PFSK-1 (cell line): ENCODE measurements at regions not wholly inside any gene's neighbourhood (a gene's known extent, or its start where the extent isn't known, plus 50 kb on each side); places are given as distances from the start of the nearest gene placed in this dataset.

Experiments
- FOXP2 ChIP-seq: optimal IDR thresholded peaks from 2 replicates; pipeline ENCODE3; 2011; ENCODE audit warnings: borderline replicate concordance, control low read depth, inconsistent platforms; ENCODE audit not compliant: insufficient read depth; ENCODE audit errors: extremely low read length, extremely low read depth
- POLR2AphosphoS5 ChIP-seq: IDR thresholded peaks from 2 replicates; pipeline ENCODE4 v1.6.1; 2012; ENCODE audit warnings: low read depth, mild to moderate bottlenecking, control low read depth, low read length, moderate library complexity
- TAF1 ChIP-seq: IDR thresholded peaks from 2 replicates; pipeline ENCODE4 v1.6.1; 2012; ENCODE audit warnings: low read length, control low read depth, borderline replicate concordance; ENCODE audit not compliant: insufficient read depth

GRCh38 chr4:33193109-33193508 lies 2472.9 kb downstream of the PCDH7 start:
- TF ChIP-seq TAF1 (no peak), POLR2AphosphoS5 (no peak), FOXP2 (no peak)
